Ishikawa (cell line): ENCODE measurements at regions not wholly inside any gene's neighbourhood (a gene's known extent, or its start where the extent isn't known, plus 50 kb on each side); places are given as distances from the start of the nearest gene placed in this dataset.

Source experiments
- CEBPB ChIP-seq: IDR thresholded peaks from 2 replicates; pipeline ENCODE4 v1.6.1; 2012
- CREB1 ChIP-seq: IDR thresholded peaks from 2 replicates; pipeline ENCODE4 v1.6.1; 2012; ENCODE audit warnings: low read depth
- EGR1 ChIP-seq: IDR thresholded peaks from 2 replicates; pipeline ENCODE4 v1.6.1; 2012
- EP300 ChIP-seq: IDR thresholded peaks from 2 replicates; pipeline ENCODE4 v1.6.1; 2012; ENCODE audit warnings: borderline replicate concordance
- FOXM1 ChIP-seq: IDR thresholded peaks from 2 replicates; pipeline ENCODE4 v1.6.1; 2012; ENCODE audit warnings: low read depth, borderline replicate concordance
- MAX ChIP-seq: IDR thresholded peaks from 2 replicates; pipeline ENCODE4 v1.6.1; 2012
- NFIC ChIP-seq: IDR thresholded peaks from 2 replicates; pipeline ENCODE4 v1.6.1; 2012
- RAD21 ChIP-seq: IDR thresholded peaks from 2 replicates; pipeline ENCODE4 v1.6.1; 2012; ENCODE audit warnings: low read depth
- REST ChIP-seq: IDR thresholded peaks from 2 replicates; pipeline ENCODE4 v1.6.1; 2012; ENCODE audit warnings: low read depth, mild to moderate bottlenecking
- TAF1 ChIP-seq: IDR thresholded peaks from 2 replicates; pipeline ENCODE4 v1.6.1; 2012; ENCODE audit warnings: low read depth, mild to moderate bottlenecking
- TCF12 ChIP-seq: IDR thresholded peaks from 2 replicates; pipeline ENCODE4 v1.6.1; 2012; ENCODE audit warnings: low read depth
- TEAD4 ChIP-seq: IDR thresholded peaks from 2 replicates; pipeline ENCODE4 v1.6.1; 2012
- USF1 ChIP-seq: IDR thresholded peaks from 2 replicates; pipeline ENCODE4 v1.6.1; 2012
- YY1 ChIP-seq: IDR thresholded peaks from 2 replicates; pipeline ENCODE4 v1.6.1; 2012; ENCODE audit warnings: low read depth
- ZBTB7A ChIP-seq: IDR thresholded peaks from 2 replicates; pipeline ENCODE4 v1.6.1; 2012; ENCODE audit warnings: low read depth

GRCh38 chr16:73399997-73400396 is 352.1 kb upstream of the ZFHX3 start:
- TF ChIP-seq USF1 (no peak), TEAD4 (no peak), ZBTB7A (no peak), MAX (no peak), NFIC (no peak), FOXM1 (no peak), TAF1 (no peak), RAD21 (no peak), CREB1 (no peak), EGR1 (no peak), TCF12 (no peak), YY1 (no peak), CEBPB (no peak)

GRCh38 chr16:73399486-73399885 is 351.6 kb upstream of the ZFHX3 start:
- TF ChIP-seq MAX (no peak), ZBTB7A (no peak), TAF1 (no peak), TCF12 (no peak), NFIC (no peak), REST (no peak)

GRCh38 chr16:73396556-73396955 is 348.6 kb upstream of the ZFHX3 start:
- TF ChIP-seq YY1 (no peak), CREB1 (no peak), MAX (no peak), ZBTB7A (no peak), EP300 (no peak), EGR1 (no peak), FOXM1 (no peak), USF1 (no peak), NFIC (no peak), TEAD4 (no peak), TCF12 (no peak), RAD21 (no peak), TAF1 (no peak), REST (no peak), CEBPB (no peak)

GRCh38 chr16:73390936-73391335 is 343.0 kb upstream of the ZFHX3 start:
- TF ChIP-seq YY1: no peak
- TF ChIP-seq CEBPB: no peak
- no peak for TF ChIP-seq USF1
- TF ChIP-seq MAX: no peak
- no peak for TF ChIP-seq NFIC
- no peak for TF ChIP-seq EP300

- TF ChIP-seq EGR1 (no peak), YY1 (no peak), REST (no peak), NFIC (no peak), TAF1 (no peak), CEBPB (no peak), RAD21 (no peak), EP300 (no peak), ZBTB7A (no peak), CREB1 (no peak), USF1 (no peak), MAX (no peak)
Measured at GRCh38 chr16:73390491-73390890, 342.6 kb upstream of the ZFHX3 start.
